Stimulated activated CD4-positive, alpha-beta T cell treated with anti-CD3 and anti-CD28 coated beads, Interleukin-15, amount 100 ng/mL, for 48 hours (primary cell): ENCODE measurements at regions not wholly inside any gene's neighbourhood (a gene's known extent, or its start where the extent isn't known, plus 50 kb on each side); places are given as distances from the start of the nearest gene placed in this dataset.
A peak's percentile ranks its signal among the peaks of the same experiment; 100 is the strongest.
"Not testable (repeated sequence)": the region's sequence is repeated elsewhere in the genome, so short reads cannot be mapped to it uniquely, and the experiment has no call there.

ENCODE experiments used
- DNase-seq, 2 donors: peaks; one replicate each; pipeline ENCODE4 v3.0.0-alpha.2; 2020; ENCODE audit warnings: low read depth in 2 of 2

- DNase-seq = not testable (repeated sequence)
Measured at GRCh38 chr16:22572331-22573224, 61.9 kb downstream of the NPIPB5 start.

- DNase-seq = not testable (repeated sequence)
Measured at GRCh38 chr16:22573225-22573530, 62.5 kb downstream of the NPIPB5 start.

- not testable (repeated sequence) for DNase-seq
Measured at GRCh38 chr16:22576506-22576905, 65.8 kb downstream of the NPIPB5 start.

- DNase-seq = not testable (repeated sequence)
Measured at GRCh38 chr16:22583195-22583594, 72.5 kb downstream of the NPIPB5 start.

GRCh38 chr16:22584459-22584858, 73.8 kb downstream of the NPIPB5 start:
- not testable (repeated sequence) for DNase-seq

GRCh38 chr16:22584941-22585340, 74.2 kb downstream of the NPIPB5 start:
- not testable (repeated sequence) for DNase-seq

- DNase-seq = not testable (repeated sequence)
Measured at GRCh38 chr16:22585431-22585830, 74.7 kb downstream of the NPIPB5 start.

GRCh38 chr16:22586732-22587131, 76.0 kb downstream of the NPIPB5 start:
- DNase-seq = not testable (repeated sequence)

GRCh38 chr16:22589757-22590156, 79.1 kb downstream of the NPIPB5 start:
- DNase-seq = not testable (repeated sequence)

- DNase-seq = not testable (repeated sequence)
Measured at GRCh38 chr16:22596445-22597045, 85.9 kb downstream of the NPIPB5 start.

- not testable (repeated sequence) for DNase-seq
Measured at GRCh38 chr16:22603744-22604143, 93.1 kb downstream of the NPIPB5 start.

- not testable (repeated sequence) for DNase-seq
Measured at GRCh38 chr16:22606619-22607018, 95.9 kb downstream of the NPIPB5 start.

- not testable (repeated sequence) for DNase-seq
Measured at GRCh38 chr16:22609798-22610197, 99.1 kb downstream of the NPIPB5 start.

GRCh38 chr16:22611128-22611527, 100.4 kb downstream of the NPIPB5 start:
- DNase-seq = not testable (repeated sequence)

GRCh38 chr16:22614271-22614947, 103.7 kb downstream of the NPIPB5 start:
- DNase-seq = no peak

- no peak for DNase-seq
Measured at GRCh38 chr16:22618842-22619241, 108.2 kb downstream of the NPIPB5 start.

GRCh38 chr16:22621586-22622155, 111.0 kb downstream of the NPIPB5 start:
- DNase-seq = no peak

- DNase-seq = no peak
Measured at GRCh38 chr16:22622703-22623102, 112.0 kb downstream of the NPIPB5 start.

GRCh38 chr16:22623351-22623781, 112.7 kb downstream of the NPIPB5 start:
- no peak for DNase-seq

- no peak for DNase-seq
Measured at GRCh38 chr16:22624038-22624799, 113.5 kb downstream of the NPIPB5 start.

GRCh38 chr16:22624800-22625533, 114.3 kb downstream of the NPIPB5 start:
- peak in 1 of 2 donors; percentile 4 for DNase-seq
